IPS DF 6.9 (cell line): ENCODE measurements at regions not wholly inside any gene's neighbourhood (a gene's known extent, or its start where the extent isn't known, plus 50 kb on each side); places are given as distances from the start of the nearest gene placed in this dataset.

Experiments
- DNase-seq: peaks from one replicate; pipeline ENCODE4 v3.0.0-alpha.2; 2013; ENCODE audit warnings: low read depth, low spot score
- H3K27ac ChIP-seq: one replicate; pipeline ENCODE4 v1.5.1; 2013; ENCODE audit warnings: low read length, control low read depth
- H3K27me3 ChIP-seq: 2 replicates; pipeline ENCODE4 v1.6.1; 2013; ENCODE audit warnings: mild to moderate bottlenecking, low read length; ENCODE audit not compliant: control insufficient read depth, insufficient read depth
- H3K36me3 ChIP-seq: 2 replicates; pipeline ENCODE4 v1.6.1; 2013; ENCODE audit warnings: low read length; ENCODE audit not compliant: control insufficient read depth, insufficient read depth
- H3K4me1 ChIP-seq: 2 replicates; pipeline ENCODE4 v1.6.1; 2013; ENCODE audit warnings: low read length; ENCODE audit not compliant: control insufficient read depth, insufficient read depth
- H3K4me3 ChIP-seq: 2 replicates; pipeline ENCODE4 v1.5.1; 2013; ENCODE audit warnings: mild to moderate bottlenecking, low read length
- H3K9me3 ChIP-seq: 2 replicates; pipeline ENCODE4 v1.6.1; 2013; ENCODE audit warnings: low read length, inconsistent platforms; ENCODE audit not compliant: control insufficient read depth, insufficient read depth
- WGBS: extraction: QIAGEN DNeasy Blood & Tissue Kit; methylation state at CpG from one replicate; pipeline ENCODE4 v1.1.7; 2013; ENCODE audit warnings: mixed read lengths, missing lambda C conversion rate; ENCODE audit not compliant: insufficient read length, insufficient coverage; 5-methylcytosine and 5-hydroxymethylcytosine counted together

- H3K9me3 ChIP-seq, result no peaks in the 10 kb centered on the region
- WGBS, result no CpG with 5 or more reads among the region's 4 CpGs
- H3K27me3 ChIP-seq, result no peaks in the 10 kb centered on the region
- H3K4me3 ChIP-seq, result no peak overlapping the region
- no peak for DNase-seq
- no peak overlapping the region for H3K27ac ChIP-seq
- no peaks in the 10 kb centered on the region for H3K36me3 ChIP-seq
- no peaks in the 10 kb centered on the region; the same call in 1 of the 2 replicates for H3K4me1 ChIP-seq
Measured at GRCh38 chr5:40414922-40415321, 264.8 kb upstream of the PTGER4 start.

DNA sequence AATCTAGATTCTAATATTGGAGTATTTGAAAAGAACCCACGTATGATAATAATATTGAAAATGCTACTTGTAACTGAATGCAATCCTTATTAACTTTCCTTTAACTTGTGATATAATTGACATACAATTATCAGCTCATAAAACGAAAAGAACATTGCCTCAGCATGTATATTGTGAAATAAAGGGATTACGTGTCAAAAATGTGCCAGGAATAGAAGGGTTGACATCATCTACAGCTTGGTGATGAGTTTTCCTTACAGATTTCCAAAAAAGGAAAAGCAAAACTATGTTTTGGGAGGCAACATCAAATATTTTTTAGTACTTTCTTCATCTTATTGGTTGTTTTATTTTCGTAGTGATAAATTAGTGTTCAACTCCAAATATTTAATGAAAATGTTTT is 266.0 kb upstream of the PTGER4 start:
- Histone ChIP-seq H3K27me3 (no peaks in the 10 kb centered on the region), H3K27ac (no peak overlapping the region), H3K4me3 (no peak overlapping the region), H3K9me3 (no peaks in the 10 kb centered on the region), H3K36me3 (no peaks in the 10 kb centered on the region), H3K4me1 (no peaks in the 10 kb centered on the region; the same call in 1 of the 2 replicates)
- WGBS, result no CpG with 5 or more reads among the region's 4 CpGs
- no peak for DNase-seq

- no peaks in the 10 kb centered on the region for H3K36me3 ChIP-seq
- H3K9me3 ChIP-seq, result no peaks in the 10 kb centered on the region
- DNase-seq, result no peak
- no peak overlapping the region for H3K27ac ChIP-seq
- no CpG with 5 or more reads among the region's 1 CpG for WGBS
- H3K4me1 ChIP-seq, result no peaks in the 10 kb centered on the region; the same call in 1 of the 2 replicates
- no peaks in the 10 kb centered on the region for H3K27me3 ChIP-seq
- H3K4me3 ChIP-seq, result no peak overlapping the region
Measured at GRCh38 chr5:40412771-40413170, 266.9 kb upstream of the PTGER4 start.

- Histone ChIP-seq H3K27me3 (no peaks in the 10 kb centered on the region), H3K4me3 (no peak overlapping the region), H3K9me3 (no peaks in the 10 kb centered on the region), H3K4me1 (no peaks in the 10 kb centered on the region; the same call in 1 of the 2 replicates), H3K36me3 (no peaks in the 10 kb centered on the region), H3K27ac (no peak overlapping the region)
- whole genome bisulfite sequencing, result no CpG with 5 or more reads among the region's 3 CpGs
- DNase-seq, result no peak
Measured at GRCh38 chr5:40410964-40411635, 268.6 kb upstream of the PTGER4 start.

GRCh38 chr5:40410231-40410861 is 269.4 kb upstream of the PTGER4 start:
- WGBS, result no CpG with 5 or more reads among the region's 9 CpGs
- Histone ChIP-seq H3K9me3 (no peaks in the 10 kb centered on the region), H3K27me3 (no peaks in the 10 kb centered on the region), H3K36me3 (no peaks in the 10 kb centered on the region), H3K27ac (no peak overlapping the region), H3K4me1 (no peaks in the 10 kb centered on the region; the same call in 1 of the 2 replicates), H3K4me3 (no peak overlapping the region)
- no peak for DNase-seq

GRCh38 chr5:40409601-40410000 is 270.1 kb upstream of the PTGER4 start:
- DNase-seq, result no peak
- H3K9me3 ChIP-seq, result no peaks in the 10 kb centered on the region
- no peak overlapping the region for H3K4me3 ChIP-seq
- H3K27ac ChIP-seq, result no peak overlapping the region
- no peaks in the 10 kb centered on the region for H3K36me3 ChIP-seq
- no peaks in the 10 kb centered on the region; the same call in 1 of the 2 replicates for H3K4me1 ChIP-seq
- H3K27me3 ChIP-seq, result no peaks in the 10 kb centered on the region
- WGBS, result no CpG with 5 or more reads among the region's 4 CpGs

GRCh38 chr5:40406741-40407211 is 272.9 kb upstream of the PTGER4 start:
- Histone ChIP-seq H3K9me3 (no peaks in the 10 kb centered on the region), H3K36me3 (no peaks in the 10 kb centered on the region), H3K27me3 (no peaks in the 10 kb centered on the region), H3K27ac (no peak overlapping the region), H3K4me3 (no peak overlapping the region), H3K4me1 (no peaks in the 10 kb centered on the region; the same call in 1 of the 2 replicates)
- no peak for DNase-seq
- WGBS, result no CpG with 5 or more reads among the region's 6 CpGs

DNA sequence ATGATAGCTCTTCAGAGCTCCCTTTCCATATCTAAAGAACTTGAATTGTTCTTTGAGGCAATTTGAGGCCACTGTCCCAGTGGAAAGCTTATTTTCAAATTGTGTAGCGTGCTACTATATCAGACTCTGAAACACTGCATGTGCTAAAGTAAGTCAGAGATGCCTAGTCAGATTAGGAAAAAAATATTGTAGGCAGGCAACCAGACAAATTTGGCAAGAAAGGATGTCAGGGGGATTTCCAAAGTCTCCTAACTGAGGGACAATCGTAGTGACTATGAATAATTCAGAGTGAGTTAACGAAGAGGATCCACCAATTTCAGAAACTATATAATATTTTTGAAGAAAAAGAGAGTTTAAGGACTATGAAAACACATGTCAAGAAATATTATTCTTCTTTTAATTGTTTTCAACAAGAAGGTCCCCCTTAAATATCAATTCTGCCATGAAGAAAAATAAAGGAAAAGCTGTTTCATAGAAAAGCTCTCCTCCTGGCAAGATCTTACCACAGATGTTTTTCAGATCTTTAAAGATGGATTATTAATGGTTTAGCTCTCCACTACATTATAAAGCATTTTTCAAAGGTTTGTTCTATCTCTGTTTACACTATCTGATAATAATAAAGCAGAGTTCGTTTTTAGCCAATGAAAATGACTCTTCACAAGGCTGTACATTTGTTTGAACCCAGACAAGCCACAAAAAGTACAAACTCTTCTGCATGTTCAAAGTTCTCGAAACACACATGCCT is 273.5 kb upstream of the PTGER4 start:
- H3K9me3 ChIP-seq, result no peaks in the 10 kb centered on the region
- no peaks in the 10 kb centered on the region for H3K36me3 ChIP-seq
- no peaks in the 10 kb centered on the region for H3K27me3 ChIP-seq
- whole genome bisulfite sequencing, result no CpG with 5 or more reads among the region's 5 CpGs
- H3K4me3 ChIP-seq, result no peak overlapping the region
- no peak overlapping the region for H3K27ac ChIP-seq
- no peaks in the 10 kb centered on the region; the same call in 1 of the 2 replicates for H3K4me1 ChIP-seq
- no peak for DNase-seq

GRCh38 chr5:40405230-40405629 is 274.5 kb upstream of the PTGER4 start:
- Histone ChIP-seq H3K27ac (no peak overlapping the region), H3K4me3 (no peak overlapping the region), H3K27me3 (no peaks in the 10 kb centered on the region), H3K9me3 (no peaks in the 10 kb centered on the region), H3K36me3 (no peaks in the 10 kb centered on the region), H3K4me1 (no peaks in the 10 kb centered on the region)
- WGBS, result no CpG with 5 or more reads among the region's 2 CpGs
- no peak for DNase-seq

GRCh38 chr5:40404613-40405012 is 275.1 kb upstream of the PTGER4 start:
- Histone ChIP-seq H3K27ac (no peak overlapping the region), H3K9me3 (no peaks in the 10 kb centered on the region), H3K27me3 (no peaks in the 10 kb centered on the region), H3K4me3 (no peak overlapping the region), H3K36me3 (no peaks in the 10 kb centered on the region), H3K4me1 (no peaks in the 10 kb centered on the region)
- DNase-seq, result no peak
